Activated T-helper 1 cell treated with anti-CD3 and anti-CD28 coated beads, Interleukin-12 subunit alpha, Interleukin-12 subunit beta, Interleukin-2, Interleukin-4 antibody, amounts not matched to agents 30 ng/mL and 10 ng/mL and 1 ng/mL, durations not matched to agents 14 hours and 24 hours and 36 hours (primary cell): ENCODE measurements at regions not wholly inside any gene's neighbourhood (a gene's known extent, or its start where the extent isn't known, plus 50 kb on each side); places are given as distances from the start of the nearest gene placed in this dataset.

Source experiments
- DNase-seq: peaks from one replicate; pipeline ENCODE4 v3.0.0; 2021; ENCODE audit warnings: low spot score
- H3K27ac Mint-ChIP-seq: one replicate; pipeline ENCODE4 v1.8.0; 2021; ENCODE audit warnings: mild to moderate bottlenecking, mixed read lengths
- H3K27me3 Mint-ChIP-seq: one replicate; pipeline ENCODE4 v1.8.0; 2022; ENCODE audit warnings: mild to moderate bottlenecking, moderate library complexity, mixed read lengths; ENCODE audit not compliant: insufficient read depth
- H3K36me3 Mint-ChIP-seq: one replicate; pipeline ENCODE4 v1.8.0; 2021; ENCODE audit warnings: low read depth, mixed read lengths
- H3K4me1 Mint-ChIP-seq: one replicate; pipeline ENCODE4 v1.8.0; 2021; ENCODE audit warnings: low read depth, mixed read lengths
- H3K4me3 Mint-ChIP-seq: one replicate; pipeline ENCODE4 v1.8.0; 2021; ENCODE audit warnings: mild to moderate bottlenecking, moderate library complexity, mixed read lengths
- H3K9me3 Mint-ChIP-seq: one replicate; pipeline ENCODE4 v1.8.0; 2021; ENCODE audit warnings: mixed read lengths
- intact Hi-C: fragments of 100-400 bp; cut with micrococcal nuclease; formaldehyde crosslinking; loops from one replicate; pipeline ENCODE4 v1.15.1; 2024

DNA sequence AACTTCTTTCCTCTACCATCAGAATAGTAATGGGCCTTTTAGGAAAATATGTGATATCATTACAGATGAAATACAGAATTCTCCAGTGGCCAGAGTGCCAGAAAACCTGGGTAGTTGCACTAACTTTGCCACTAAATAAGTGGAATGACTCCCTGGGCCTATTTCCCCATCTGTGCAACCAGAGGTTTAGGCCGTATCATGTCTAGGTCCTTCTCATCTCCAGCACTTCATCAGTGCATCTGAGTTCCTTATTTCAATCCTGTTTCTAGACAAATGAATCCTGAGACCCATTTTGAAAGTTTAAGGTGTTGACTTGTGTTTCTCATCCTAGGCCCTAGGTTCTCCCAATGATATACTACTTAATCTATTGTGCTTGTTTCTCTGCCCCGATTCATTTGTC, 236.2 kb downstream of the CD83 start:
- H3K36me3 Mint-ChIP-seq = no peaks in the 10 kb centered on the region
- H3K27me3 Mint-ChIP-seq = peaks cover 3% of the 10 kb centered on the region
- H3K4me1 Mint-ChIP-seq = peaks cover 16% of the 10 kb centered on the region
- no peak for DNase-seq
- no peak overlapping the region for H3K27ac Mint-ChIP-seq
- intact Hi-C loops = no loop called here
- no peak overlapping the region for H3K4me3 Mint-ChIP-seq
- peaks cover 19% of the 10 kb centered on the region for H3K9me3 Mint-ChIP-seq

DNA sequence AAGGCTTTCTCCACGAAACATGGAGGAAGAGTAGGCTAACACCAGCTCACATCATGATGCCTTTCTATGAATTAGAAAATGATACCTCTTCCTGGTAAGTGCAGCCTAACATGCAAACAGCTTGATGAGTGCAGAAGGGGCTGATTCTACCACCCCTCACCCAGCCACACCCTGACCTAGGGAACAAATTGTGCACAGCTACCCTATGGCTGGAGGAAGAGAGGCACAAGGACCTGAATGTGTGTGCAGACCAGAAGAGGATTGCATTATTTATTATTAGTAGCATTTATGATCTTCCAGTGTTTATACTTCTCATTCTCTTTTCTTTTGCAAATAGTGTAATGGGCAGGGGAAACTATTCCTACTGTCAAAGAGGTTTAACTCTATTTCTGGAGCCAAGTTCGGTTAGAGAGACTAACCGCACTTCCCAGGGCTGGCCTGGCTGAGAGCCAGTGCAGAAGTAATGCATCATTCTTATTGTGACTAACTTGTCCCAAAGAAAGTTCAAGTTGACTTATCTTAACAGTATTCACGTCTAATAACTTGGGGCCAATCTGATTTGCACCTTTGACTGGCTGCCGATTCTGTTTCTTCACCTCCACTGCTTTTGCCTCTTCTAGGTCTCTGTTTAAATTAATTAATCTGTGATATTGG, 237.5 kb downstream of the CD83 start:
- Mint-ChIP-seq H3K36me3 (no peaks in the 10 kb centered on the region), H3K4me3 (no peak overlapping the region), H3K27me3 (peaks cover 3% of the 10 kb centered on the region), H3K9me3 (peaks cover 19% of the 10 kb centered on the region), H3K27ac (no peak overlapping the region), H3K4me1 (peaks cover 16% of the 10 kb centered on the region)
- DNase-seq = no peak
- intact Hi-C loops = no loop called here

DNA sequence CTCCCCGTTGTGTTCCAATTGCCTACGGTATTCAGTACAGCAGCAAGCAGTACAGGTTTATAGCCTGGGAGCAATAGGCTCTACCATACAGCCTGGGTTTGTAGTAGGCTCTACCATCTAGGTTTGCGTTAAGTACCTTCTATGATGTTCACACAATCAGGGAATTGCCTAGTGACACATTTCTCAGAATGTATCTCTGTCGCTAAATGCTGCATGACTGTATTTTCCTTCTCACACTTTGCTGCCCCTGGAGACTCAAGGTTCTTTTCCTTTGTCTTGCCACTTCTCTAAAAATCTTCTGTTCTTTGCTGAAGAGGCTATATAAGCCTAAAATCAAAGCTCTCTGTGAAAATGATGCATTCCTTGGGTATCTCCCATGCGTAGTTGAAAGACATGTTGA, 241.9 kb downstream of the CD83 start:
- Mint-ChIP-seq H3K4me1 (peaks cover 8% of the 10 kb centered on the region), H3K27me3 (peaks cover 6% of the 10 kb centered on the region), H3K9me3 (peaks cover 10% of the 10 kb centered on the region), H3K27ac (no peak overlapping the region), H3K4me3 (no peak overlapping the region), H3K36me3 (peaks cover 2% of the 10 kb centered on the region)
- intact Hi-C loops = no loop called here
- no peak for DNase-seq

DNA sequence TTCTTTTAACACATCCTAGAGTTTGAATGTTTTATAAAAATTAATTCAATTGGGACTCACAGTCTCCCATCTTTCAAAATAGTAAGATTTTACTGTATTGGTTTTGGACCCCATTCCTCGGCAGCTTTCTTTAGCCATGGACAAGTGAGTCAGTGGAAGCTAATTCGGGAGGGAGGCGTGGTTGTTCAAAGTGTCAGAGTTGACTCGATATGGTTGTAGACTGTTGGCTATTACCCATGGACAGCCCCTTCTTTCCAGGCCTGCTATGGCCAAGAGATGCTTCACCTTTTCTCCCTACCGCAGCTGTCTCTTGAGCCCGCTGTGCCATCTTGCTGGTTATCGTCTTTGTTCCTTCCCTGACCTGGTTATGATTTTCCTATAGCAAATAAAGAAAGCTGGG, 243.0 kb downstream of the CD83 start:
- DNase-seq = no peak
- intact Hi-C loops = no loop called here
- peaks cover 4% of the 10 kb centered on the region for H3K9me3 Mint-ChIP-seq
- H3K27ac Mint-ChIP-seq = no peak overlapping the region
- peaks cover 2% of the 10 kb centered on the region for H3K36me3 Mint-ChIP-seq
- peaks cover 6% of the 10 kb centered on the region for H3K27me3 Mint-ChIP-seq
- no peaks in the 10 kb centered on the region for H3K4me1 Mint-ChIP-seq
- no peak overlapping the region for H3K4me3 Mint-ChIP-seq

DNA sequence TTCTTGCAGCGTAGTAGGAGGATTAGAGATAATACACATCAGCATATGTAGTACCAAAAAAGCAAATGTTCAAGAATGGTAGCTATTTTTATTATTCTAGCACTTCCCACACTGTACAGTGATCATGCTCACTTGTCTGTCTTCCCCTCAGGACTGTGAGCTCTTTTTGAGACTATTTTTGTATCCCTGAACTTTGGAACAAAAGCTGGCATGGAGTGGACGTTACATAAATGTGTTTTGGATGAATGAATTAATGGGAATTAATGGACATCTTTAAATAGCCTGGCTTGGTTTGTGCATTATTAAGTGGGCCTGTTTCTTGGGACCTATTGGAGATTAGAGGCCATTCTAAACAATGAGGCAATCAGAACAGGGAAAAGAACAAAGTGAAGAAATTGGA, 243.7 kb downstream of the CD83 start:
- Mint-ChIP-seq H3K4me1 (no peaks in the 10 kb centered on the region), H3K4me3 (no peak overlapping the region), H3K9me3 (peaks cover 4% of the 10 kb centered on the region), H3K27ac (no peak overlapping the region), H3K27me3 (peaks cover 6% of the 10 kb centered on the region), H3K36me3 (peaks cover 2% of the 10 kb centered on the region)
- intact Hi-C loops = no loop called here
- DNase-seq = no peak

DNA sequence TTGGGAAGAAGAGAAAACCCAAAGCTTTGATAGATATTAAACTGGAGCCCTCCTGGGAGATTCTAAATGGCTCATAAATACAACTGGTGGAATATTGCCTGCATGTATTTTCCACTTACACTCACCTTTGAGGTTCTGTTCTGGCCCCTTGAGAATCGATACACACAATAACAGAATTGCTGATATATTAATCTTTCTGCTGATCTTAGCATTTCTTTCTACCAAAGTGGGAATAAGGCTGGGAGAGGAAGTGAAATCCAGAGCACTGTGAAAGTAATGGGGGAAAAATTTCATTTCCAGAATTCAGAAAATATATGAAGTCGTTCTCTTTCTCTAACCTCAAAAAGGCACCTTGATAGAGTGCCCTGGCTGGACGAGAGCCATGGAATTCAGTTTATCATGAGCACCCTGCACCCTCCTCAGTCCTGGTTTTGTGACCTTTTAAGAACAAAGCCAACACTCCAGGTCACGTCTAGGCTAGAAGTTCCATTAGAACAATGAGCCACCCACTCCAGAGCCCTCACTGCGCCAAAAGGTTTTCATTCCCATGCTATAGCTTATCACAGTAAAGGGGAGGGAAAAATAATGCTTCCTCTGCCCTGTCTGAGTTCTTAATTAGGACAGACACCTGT, 244.5 kb downstream of the CD83 start:
- Mint-ChIP-seq H3K4me3 (no peak overlapping the region), H3K27ac (no peak overlapping the region), H3K36me3 (peaks cover 2% of the 10 kb centered on the region), H3K9me3 (peaks cover under 1% of the 10 kb centered on the region), H3K27me3 (peaks cover 6% of the 10 kb centered on the region), H3K4me1 (no peaks in the 10 kb centered on the region)
- DNase-seq = no peak
- intact Hi-C loops = no loop called here

DNA sequence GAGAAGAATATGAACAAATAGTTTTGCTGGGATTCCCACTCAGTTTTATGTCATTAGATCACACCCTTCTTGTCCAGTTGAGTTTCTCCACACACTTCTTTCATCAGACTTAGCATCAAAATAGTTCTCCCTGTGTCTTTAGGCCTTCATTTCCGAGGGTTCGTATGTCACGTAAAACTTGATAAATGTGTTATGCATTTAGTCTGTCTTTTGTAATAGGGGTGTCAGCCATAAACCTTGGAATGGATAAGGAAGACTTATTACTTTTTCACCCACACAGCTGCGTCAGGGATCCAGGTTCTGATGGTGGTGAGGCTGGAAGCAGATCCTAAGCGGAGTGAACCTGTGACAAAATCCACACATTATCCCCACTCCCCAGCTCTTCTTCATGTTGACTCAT, 246.8 kb downstream of the CD83 start:
- intact Hi-C loops = no loop called here
- Mint-ChIP-seq H3K4me1 (no peaks in the 10 kb centered on the region), H3K9me3 (no peaks in the 10 kb centered on the region), H3K36me3 (peaks cover 2% of the 10 kb centered on the region), H3K27ac (no peak overlapping the region), H3K27me3 (peaks cover 6% of the 10 kb centered on the region), H3K4me3 (no peak overlapping the region)
- no peak for DNase-seq

DNA sequence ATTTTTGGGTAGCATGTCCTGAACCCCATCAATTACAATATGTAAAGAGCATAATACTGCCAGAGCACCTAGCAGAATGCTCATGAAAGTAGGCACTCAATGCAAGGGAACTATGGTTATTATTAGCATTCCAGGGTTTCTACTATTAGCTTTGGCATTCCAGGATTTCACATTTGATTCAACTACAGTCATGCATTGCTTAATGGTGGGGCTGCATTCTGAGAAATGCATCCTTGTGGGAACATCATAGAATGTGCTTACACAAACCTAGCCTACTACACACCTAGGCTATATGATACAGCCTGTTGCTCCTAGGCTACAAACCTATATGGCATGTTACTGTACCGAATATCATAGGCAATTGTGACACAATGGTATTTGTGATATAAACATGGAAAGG, 247.8 kb downstream of the CD83 start:
- no peak overlapping the region for H3K27ac Mint-ChIP-seq
- H3K27me3 Mint-ChIP-seq = peaks cover 6% of the 10 kb centered on the region
- H3K4me1 Mint-ChIP-seq = no peaks in the 10 kb centered on the region
- H3K9me3 Mint-ChIP-seq = no peaks in the 10 kb centered on the region
- intact Hi-C loops = no loop called here
- peaks cover 2% of the 10 kb centered on the region for H3K36me3 Mint-ChIP-seq
- DNase-seq = no peak
- H3K4me3 Mint-ChIP-seq = no peak overlapping the region

DNA sequence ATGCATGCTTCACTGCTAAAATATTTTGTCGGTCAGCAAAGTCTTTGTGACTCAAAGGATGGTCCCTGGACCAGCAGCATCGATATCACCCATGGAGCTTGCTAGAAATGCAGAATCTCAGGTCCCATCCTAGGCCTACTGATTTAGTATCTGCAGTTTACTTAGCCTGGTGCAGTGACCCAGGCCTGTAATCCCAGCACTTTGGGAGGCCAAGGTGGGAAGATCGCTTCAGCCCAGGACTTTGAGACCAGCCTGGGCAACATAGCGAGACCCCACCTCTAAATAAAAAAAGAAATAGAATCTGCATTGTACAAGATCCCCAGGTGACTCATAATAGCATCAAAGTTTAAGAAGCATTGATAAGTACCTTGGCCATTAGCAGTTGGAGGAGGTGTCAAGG, 248.7 kb downstream of the CD83 start:
- Mint-ChIP-seq H3K36me3 (no peaks in the 10 kb centered on the region), H3K4me1 (peaks cover 2% of the 10 kb centered on the region), H3K27me3 (peaks cover 3% of the 10 kb centered on the region), H3K4me3 (no peak overlapping the region), H3K9me3 (no peaks in the 10 kb centered on the region), H3K27ac (no peak overlapping the region)
- intact Hi-C loops = no loop called here
- DNase-seq = no peak

DNA sequence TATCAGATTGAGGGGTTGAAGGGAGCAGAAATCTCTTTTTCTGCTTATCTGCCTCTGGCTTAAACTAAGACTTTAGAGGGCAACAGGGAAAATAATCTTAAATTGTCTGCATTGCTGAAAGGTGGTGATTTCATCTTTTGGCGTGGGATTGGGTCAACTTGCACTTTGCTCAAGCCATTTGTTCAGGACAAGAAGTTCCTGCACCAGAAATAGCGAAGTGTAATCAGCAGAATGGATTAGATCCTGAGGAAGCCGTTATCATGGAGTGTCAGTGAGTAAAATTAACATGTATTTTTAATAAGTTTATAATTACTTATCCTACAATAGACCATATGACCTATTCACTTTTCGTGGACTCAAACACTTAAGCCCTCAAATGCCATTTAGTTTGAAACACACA, 249.3 kb downstream of the CD83 start:
- H3K4me3 Mint-ChIP-seq = no peak overlapping the region
- H3K4me1 Mint-ChIP-seq = peaks cover 5% of the 10 kb centered on the region
- intact Hi-C loops = no loop called here
- peaks cover 2% of the 10 kb centered on the region for H3K27me3 Mint-ChIP-seq
- no peak for DNase-seq
- H3K27ac Mint-ChIP-seq = no peak overlapping the region
- no peaks in the 10 kb centered on the region for H3K36me3 Mint-ChIP-seq
- no peaks in the 10 kb centered on the region for H3K9me3 Mint-ChIP-seq

DNA sequence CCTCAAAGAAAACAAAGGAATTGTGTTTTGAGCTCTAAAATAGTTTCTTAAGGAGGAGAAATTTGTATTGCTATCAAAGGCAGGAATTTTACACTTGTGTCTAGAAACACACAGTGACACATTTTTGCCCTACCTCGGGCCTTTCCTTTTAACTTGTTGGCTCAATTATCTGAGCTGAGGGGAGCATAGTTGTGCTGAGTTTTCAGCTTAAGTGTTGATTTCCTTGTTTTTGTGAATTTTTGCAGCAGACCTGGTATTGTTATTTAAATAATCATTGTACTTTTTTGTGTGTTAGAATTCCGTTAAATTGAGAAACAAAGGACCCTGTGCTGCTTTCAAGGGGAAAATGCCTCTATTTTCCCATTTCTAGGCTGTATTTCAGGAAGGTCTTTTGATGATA, 249.7 kb downstream of the CD83 start:
- intact Hi-C loops = no loop called here
- Mint-ChIP-seq H3K4me3 (no peak overlapping the region), H3K27ac (no peak overlapping the region), H3K4me1 (peaks cover 5% of the 10 kb centered on the region), H3K27me3 (no peaks in the 10 kb centered on the region), H3K9me3 (no peaks in the 10 kb centered on the region), H3K36me3 (no peaks in the 10 kb centered on the region)
- no peak for DNase-seq

DNA sequence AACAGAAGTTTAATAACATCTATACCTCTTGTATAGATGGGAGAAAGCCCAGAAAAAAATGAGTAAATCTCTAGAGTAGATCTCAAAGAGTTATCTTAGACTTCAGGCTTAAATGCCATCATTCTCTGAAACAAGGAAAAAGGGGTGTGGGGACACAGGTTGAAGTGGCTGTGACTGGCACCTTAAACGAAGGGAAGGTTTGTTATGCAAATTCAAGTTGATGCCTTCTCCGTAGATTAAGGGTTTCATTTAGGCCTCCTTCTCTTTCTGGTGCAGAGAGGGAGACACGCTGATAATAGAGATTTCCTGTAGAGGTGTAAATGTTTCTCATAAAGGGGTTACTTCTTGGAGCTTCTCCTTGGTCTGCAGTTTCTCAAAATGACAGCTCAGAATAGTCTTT, 252.1 kb downstream of the CD83 start:
- no peak overlapping the region for H3K27ac Mint-ChIP-seq
- intact Hi-C loops = no loop called here
- H3K4me1 Mint-ChIP-seq = peaks cover 14% of the 10 kb centered on the region
- H3K4me3 Mint-ChIP-seq = no peak overlapping the region
- DNase-seq = no peak
- no peaks in the 10 kb centered on the region for H3K36me3 Mint-ChIP-seq
- H3K27me3 Mint-ChIP-seq = no peaks in the 10 kb centered on the region
- H3K9me3 Mint-ChIP-seq = no peaks in the 10 kb centered on the region

DNA sequence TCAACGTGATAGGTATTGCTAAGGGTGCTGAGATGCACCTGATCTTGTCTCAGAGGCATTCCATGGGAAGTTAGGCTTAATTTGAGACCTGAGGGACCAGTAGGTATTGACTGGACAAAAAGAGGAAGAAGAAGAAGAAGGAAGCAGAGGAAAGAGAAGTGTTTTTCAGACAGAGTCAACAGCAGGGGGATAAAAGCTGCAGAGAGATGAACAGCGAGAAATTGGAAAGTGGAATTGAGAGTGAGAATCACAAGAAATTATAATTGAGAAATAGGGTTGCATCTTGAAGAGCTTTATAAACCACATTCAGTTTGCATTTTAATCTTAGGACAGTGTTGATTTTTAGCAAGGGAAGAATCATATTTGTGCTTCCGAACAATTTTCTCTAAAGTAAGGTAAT, 254.0 kb downstream of the CD83 start:
- H3K4me3 Mint-ChIP-seq = no peak overlapping the region
- no peak overlapping the region for H3K27ac Mint-ChIP-seq
- no peaks in the 10 kb centered on the region for H3K27me3 Mint-ChIP-seq
- H3K9me3 Mint-ChIP-seq = no peaks in the 10 kb centered on the region
- H3K4me1 Mint-ChIP-seq = peaks cover 20% of the 10 kb centered on the region
- no peaks in the 10 kb centered on the region for H3K36me3 Mint-ChIP-seq
- DNase-seq = no peak
- intact Hi-C loops = no loop called here
